ENCODE measurements at regions not wholly inside any gene's neighbourhood (a gene's known extent, or its start where the extent isn't known, plus 50 kb on each side); places are given as distances from the start of the nearest gene placed in this dataset.
"Not testable (repeated sequence)": the region's sequence is repeated elsewhere in the genome, so short reads cannot be mapped to it uniquely, and the experiment has no call there.

DNA sequence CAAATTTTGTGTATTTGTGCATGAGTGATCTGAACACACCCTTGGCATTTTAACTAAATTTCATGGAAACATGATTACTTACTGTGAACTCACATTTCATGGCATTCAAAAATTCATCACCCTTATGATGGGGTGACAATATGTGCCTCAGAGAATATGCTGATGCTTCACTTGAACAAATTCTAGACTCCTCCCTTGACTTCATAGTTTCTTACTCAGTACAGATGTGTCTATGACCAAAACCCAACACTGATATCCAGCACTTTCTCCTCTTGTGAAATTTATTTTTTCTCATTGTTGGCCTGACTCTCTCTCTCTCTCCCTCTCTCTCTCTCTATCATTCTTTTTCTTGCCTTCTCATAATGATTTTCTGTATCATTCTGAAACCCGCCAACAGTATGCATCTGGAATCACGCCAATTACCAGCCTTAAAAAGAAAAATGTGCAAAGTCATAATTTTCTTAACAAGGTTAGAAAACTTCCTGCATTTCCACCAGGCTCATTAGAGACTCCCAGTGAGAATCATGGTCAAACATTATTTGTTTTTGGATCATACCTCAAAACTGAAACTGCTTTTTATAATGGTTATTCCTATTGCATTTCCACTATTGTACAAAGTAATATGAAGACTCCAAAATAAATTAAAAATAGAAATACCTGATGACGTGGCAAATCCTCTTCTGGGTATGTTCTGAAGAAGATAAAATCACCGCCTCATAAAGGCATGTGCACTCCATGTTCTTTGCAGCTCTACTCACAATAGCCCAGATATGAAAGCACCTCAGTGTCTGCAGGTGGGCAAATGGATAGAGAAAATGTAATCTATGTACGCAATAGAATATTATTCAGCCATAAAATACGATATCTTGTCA is 722.2 kb downstream of the TMEM121 start:
- DNase-seq, result no peak

- DNase-seq, result not testable (repeated sequence)
Observed at GRCh38 chr14:106253995-106254394, 727.6 kb downstream of the TMEM121 start.

- peak; percentile 43 for DNase-seq
Observed at GRCh38 chr14:106257569-106257994, 731.2 kb downstream of the TMEM121 start.

- DNase-seq, result peak; percentile 86
Observed at GRCh38 chr14:106268013-106268727, 741.8 kb downstream of the TMEM121 start.

GRCh38 chr14:106269029-106269428 is 742.6 kb downstream of the TMEM121 start:
- DNase-seq, result no peak

DNA sequence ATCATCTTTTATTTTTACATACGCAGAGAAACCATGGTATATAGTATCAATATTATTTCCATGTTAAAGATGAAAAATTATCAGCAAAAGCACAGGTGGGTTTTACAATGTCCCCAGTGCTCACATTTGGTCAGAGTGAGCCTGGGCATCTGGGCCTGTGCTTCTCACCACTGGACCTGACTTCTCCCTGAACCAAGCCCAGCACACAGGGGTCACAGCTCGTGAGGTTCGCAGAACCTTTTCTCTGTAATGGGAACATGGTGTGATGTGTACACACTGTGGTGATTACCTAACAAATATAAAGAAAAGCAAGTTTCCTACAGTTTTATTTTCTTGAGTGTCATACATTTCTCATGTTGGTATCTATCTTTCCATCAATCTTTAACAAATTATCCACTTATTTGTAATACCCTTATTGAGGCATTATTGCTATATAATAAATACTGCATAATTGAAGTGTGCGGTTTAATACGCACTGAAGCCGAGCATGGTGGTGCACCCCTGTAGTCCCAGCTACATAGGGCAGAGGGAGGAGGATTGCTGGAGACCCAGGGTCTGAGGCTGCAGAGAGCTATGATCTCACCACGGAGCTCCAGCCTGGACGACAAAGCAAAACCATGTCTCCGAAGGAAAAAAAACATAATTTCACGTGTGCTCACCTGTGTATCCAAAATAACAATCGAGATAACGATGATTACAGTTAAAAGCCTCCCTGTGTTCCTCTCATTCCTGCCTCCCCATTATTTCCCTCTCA is 743.2 kb downstream of the TMEM121 start:
- no peak for DNase-seq

DNA sequence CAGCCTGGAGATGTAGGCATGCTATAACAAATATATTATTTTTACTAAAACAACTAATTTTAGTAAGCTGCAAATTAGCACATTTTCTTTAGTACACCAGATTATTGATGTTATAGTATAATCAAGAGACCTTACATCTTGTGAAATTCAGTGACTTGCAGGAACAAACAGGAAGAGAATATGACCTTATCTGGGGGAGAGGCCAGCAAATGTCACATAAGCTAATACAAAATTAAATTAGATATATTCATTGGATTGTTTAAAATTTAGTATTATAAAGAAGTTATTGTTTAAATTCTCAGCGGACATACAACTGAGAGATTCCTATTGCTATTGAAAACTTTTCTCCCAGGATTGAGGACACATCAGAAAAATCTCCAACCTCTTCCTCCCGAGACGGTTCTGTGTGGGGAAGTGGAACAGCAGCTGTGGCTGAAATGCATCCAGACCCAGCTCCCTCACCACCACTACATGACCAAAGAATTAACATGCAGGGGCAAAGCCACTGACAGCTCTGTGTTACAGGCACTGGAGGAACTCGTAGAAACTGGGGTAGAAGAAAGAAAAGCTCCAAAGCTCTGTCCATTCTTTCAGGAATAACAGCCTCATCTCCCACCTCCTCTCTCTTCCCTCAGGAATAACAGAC is 744.2 kb downstream of the TMEM121 start:
- peak; percentile 30 for DNase-seq

DNA sequence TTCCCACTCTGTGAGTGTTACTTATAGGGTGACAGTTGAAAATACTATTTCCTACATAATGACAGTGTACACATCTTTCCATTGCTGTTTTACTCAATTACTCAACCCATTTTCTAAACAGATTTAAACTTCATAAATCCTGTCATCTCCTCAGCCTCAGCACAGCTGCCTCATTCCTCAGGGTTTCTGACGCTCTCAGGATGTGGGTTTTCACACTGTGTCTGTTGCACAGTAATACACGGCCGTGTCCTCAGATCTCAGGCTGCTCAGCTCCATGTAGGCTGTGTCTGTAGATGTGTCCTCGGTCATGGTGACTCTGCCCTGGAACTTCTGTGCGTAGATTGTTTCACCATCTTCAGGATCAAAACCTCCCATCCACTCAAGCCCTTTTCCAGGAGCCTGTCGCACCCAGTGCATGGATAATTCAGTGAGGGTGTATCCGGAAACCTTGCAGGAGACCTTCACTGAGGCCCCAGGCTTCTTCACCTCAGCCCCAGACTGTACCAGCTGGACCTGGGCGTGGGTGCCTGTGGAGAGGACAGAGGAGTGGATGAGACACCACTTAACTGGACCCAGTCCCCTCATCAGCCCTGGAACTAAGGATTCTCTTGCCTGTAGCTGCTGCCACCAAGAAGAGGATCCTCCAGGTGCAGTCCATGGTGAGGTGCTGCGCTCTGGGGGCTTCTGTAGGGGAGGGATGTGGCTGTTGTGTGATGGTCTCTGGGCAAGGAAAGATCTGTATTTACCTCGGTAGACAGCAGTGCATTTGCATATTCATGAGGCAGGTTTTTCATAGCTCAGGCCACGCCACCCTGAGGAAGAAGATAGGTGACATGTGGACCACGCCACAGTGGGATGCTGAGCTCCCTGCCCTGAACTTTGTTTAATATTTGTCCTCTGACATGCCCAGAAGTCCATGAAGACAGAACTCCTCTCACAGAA is 750.2 kb downstream of the TMEM121 start:
- DNase-seq, result peak; percentile 48

GRCh38 chr14:106277503-106277902 is 751.1 kb downstream of the TMEM121 start:
- no peak for DNase-seq

- DNase-seq, result peak; percentile 39
Observed at GRCh38 chr14:106280876-106281275, 754.5 kb downstream of the TMEM121 start.

DNA sequence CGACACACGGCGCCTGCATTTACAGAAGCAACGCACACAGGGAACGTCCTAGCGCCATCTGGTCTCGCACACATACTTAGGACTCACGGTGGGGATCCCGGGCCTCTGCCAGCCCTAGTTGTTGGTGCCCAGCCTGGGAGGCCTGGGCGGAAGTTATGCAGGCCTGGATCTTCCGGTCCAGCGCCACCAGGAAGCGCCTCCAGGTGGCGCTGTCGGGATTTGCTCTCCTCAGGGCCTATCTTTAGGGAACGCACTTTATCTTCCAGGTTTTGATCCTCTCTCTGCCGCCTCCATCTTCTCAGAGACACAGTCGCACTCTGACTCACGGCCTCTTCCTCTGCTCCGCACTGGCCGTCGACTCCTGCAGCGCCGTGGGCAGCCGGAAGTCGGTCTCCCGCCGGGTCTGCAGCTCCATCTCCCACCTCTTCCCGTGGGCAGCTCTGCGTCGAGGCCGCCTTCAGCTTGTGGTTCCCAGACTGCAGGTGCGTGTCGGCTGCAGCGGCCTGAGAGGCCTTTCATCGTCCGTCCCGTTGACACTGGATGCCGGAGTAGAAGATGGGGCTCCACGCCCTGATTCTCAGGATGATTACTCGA is 760.4 kb downstream of the TMEM121 start:
- no peak for DNase-seq

- no peak for DNase-seq
Observed at GRCh38 chr14:106287506-106287905, 761.1 kb downstream of the TMEM121 start.

- no peak for DNase-seq
Observed at GRCh38 chr14:106291626-106292025, 765.2 kb downstream of the TMEM121 start.

DNA sequence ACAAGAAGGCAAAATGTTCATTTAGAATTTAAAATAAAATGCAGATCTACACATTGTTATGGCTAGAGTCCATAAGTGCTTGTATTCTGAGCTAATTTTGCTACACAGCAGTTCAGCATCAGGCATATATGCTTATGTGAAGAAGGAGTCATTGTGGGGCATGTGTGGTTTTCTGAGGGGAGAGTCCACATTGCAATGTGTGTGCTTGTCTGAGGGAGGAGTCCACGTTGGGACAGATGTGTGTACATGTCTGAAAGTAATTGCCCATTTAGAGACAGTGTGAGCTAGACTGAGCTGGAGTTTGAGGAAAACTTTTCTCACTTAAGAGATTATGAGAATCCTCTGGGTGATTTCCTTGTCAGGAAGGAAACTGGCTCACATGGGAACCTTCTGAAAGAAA is 767.9 kb downstream of the TMEM121 start:
- DNase-seq, result no peak

- DNase-seq, result peak; percentile 50
Observed at GRCh38 chr14:106300951-106301510, 774.6 kb downstream of the TMEM121 start.

DNA sequence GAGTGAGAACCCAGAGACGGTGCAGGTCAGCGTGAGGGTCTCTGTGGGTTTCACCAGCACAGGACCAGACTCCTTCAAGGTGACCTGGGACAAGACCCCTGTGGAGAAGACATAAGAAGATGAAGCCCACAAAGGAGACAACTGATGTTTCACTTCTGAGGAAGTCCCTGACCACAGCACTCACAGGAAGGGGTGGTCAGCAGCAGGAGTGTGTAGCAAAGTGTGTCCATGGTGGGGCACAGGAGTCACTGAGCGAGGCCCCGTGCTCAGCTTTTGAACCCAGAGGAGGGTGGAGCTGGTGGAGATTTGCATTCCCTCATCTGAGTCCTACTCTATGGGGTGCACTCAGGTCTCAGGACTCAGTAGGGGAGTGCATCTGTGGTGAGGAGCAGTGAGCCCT is 775.2 kb downstream of the TMEM121 start:
- peak; percentile 38 for DNase-seq

DNA sequence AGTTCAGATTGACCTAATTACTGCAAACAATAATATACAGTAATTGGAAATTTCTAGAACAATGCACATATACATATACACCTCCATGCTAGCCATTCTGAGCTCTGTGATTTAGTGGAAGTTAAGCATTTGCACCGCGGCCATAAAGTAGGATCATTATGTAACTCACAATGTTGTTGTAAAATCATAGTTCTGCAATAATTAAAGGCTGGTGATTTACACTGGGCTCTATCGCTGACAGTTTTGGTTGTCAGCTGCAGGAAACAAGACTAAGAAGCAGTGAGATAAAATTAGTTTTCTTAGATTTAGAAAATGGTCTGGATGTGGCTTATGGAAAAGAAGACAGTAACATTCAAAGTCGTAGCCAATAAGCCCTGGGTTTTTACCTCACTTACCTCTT is 776.3 kb downstream of the TMEM121 start:
- no peak for DNase-seq

GRCh38 chr14:106304271-106304670 is 777.9 kb downstream of the TMEM121 start:
- no peak for DNase-seq

- DNase-seq, result peak; percentile 47
Observed at GRCh38 chr14:106308839-106309389, 782.5 kb downstream of the TMEM121 start.

GRCh38 chr14:106309423-106309822 is 783.0 kb downstream of the TMEM121 start:
- no peak for DNase-seq

DNA sequence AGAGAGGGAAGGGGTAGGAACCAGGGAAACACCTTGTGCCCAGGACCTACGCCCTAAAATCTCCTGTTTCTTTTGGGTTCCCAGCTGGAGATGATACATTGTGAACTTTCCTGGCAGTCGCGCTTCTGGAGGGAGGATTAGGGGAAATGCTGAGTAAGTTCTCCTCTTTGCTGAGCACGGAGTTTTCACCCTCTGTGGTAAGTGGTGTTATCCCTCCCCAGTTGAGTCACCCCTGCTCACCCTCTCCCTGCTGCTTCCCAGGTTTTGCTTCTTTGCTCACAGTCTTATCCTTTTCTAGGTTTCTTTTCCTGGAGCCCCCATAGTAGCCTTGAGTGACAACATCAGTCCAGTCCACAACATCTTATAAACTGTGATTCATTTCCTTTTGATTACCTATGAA is 789.1 kb downstream of the TMEM121 start:
- DNase-seq, result no peak
